IPS DF 19.7 (cell line): ENCODE measurements at regions not wholly inside any gene's neighbourhood (a gene's known extent, or its start where the extent isn't known, plus 50 kb on each side); places are given as distances from the start of the nearest gene placed in this dataset.

ENCODE experiments used
- DNase-seq: peaks from one replicate; pipeline ENCODE4 v3.0.0-alpha.2; 2013; ENCODE audit warnings: low read depth, low spot score

DNA sequence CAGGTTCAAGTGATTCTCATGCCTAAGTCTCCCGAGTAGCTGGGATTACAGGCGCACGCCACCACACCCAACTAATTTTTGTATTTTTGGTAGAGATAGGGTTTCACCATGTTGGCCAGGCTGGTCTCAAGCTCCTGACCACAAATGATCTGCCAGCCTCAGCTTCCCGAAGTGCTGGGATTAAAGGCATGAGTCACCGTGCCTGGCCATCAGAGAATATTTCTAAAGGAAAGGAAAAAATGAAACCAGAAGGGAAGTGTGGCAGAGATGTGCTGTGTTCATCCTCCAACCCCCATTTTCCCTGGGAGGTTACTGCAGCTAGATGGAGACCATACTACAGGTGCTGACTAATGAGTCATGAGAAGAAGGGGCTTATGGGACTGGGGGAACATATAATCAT is 964.1 kb downstream of the TTLL7 start:
- no peak for DNase-seq

DNA sequence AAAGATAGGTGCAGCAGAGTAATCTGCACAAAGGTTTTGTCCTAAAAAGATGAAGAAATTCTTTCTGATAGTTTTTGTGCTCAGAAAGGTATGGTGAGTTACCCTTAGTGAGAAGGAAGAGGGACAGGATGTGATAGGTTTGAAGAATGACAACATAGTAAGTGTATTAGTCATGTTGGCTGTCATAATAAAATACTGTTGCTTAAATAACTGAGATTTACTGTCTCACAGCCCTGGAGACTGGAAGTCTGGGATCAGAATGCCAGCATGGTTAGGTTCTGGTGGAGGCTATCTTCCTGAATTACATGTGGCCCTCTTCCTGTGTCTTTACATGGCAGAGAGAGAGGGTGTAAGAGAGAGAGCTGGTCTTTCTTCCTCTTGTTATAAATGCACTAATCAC is 965.2 kb downstream of the TTLL7 start:
- no peak for DNase-seq

DNA sequence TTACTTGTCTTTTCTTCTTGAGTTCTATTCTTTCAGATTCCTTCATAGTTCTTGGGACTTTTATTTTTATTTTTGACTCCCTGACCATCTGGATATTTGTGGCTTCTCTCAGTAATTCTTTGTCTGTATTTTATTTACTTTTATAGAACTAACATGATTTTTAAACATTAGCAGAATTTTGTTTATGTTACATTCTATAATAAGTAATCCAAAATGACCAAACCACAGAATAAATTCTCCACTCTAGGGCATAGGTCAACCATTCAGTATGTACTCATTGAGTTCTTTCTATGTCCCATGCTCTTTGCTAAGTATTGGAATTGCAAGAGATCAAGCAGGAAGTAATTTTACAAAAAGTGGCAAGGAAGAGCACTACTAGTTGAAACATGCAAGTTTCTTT is 969.0 kb downstream of the TTLL7 start:
- no peak for DNase-seq

DNA sequence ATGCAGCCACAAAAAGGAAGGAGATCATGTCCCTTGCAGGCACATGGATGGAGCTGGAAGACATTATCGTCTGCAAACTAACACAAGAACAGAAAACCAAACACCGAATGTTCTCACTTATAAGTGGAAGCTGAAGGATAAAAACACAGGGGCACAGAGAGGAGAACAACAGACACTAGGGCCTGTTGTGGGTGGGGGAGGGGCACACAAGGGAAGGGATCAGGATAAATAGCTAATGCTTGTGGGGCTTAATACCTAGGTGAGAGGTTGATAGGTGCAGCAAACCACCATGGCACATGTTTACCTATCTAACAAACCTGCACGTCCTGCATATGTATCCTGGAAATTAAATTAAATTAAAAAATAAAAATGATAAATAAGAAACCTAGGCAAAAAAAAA is 969.9 kb downstream of the TTLL7 start:
- DNase-seq: no peak

DNA sequence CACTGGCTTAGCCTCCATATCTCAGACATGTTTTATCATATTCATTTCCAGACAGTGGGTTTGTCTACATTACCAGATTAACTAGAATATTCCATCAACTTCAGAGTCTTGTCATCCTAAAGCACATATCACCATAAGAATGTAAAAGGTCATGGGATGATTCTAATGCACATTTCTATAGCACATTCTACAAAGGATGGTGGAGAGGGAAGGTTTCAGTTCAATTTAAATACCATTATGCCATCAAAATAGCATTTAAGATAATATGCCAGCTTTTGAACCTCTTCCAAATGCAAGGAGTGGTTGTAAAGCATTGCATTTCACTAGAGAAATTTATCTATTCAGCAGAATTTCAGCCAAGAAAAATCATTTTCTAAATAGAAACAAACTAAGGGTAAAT is 970.5 kb downstream of the TTLL7 start:
- no peak for DNase-seq

DNA sequence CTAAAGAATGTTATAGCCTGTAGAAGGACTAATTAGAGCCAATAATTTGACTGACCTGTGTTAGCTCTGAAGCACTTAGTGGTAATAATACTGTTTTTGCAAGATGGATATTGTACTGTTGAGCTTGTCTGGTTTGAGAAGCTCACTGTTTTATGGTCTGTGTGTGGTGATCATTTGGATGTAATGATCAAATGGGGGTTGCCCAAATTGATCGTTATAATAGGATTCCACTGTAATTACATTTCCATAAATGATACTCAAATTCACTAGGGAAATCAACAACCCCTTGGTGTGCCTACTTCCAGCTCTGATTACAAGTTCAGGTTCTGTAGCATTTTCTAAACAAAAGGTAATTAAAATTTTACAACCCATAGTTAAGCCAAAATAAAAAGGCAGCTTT is 971.4 kb downstream of the TTLL7 start:
- DNase-seq: no peak

DNA sequence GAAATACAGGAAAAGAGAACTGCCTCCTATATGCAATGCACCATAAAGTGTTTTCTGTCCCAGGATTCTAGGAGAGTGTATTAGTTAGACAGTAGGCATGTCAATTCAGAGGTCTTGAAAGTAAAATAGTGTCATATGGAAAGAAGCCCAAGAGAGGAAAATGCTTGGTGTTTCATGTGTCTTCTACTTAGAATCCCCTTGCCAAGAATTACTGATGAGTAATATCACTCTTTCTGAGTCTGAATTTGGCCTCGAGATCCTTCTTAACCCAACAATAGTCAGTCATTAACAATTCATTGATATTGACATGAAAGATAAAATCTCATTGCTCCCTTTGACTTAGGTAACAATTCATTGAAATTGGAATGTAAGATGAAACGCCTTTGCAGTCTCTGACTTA is 972.2 kb downstream of the TTLL7 start:
- DNase-seq: no peak

DNA sequence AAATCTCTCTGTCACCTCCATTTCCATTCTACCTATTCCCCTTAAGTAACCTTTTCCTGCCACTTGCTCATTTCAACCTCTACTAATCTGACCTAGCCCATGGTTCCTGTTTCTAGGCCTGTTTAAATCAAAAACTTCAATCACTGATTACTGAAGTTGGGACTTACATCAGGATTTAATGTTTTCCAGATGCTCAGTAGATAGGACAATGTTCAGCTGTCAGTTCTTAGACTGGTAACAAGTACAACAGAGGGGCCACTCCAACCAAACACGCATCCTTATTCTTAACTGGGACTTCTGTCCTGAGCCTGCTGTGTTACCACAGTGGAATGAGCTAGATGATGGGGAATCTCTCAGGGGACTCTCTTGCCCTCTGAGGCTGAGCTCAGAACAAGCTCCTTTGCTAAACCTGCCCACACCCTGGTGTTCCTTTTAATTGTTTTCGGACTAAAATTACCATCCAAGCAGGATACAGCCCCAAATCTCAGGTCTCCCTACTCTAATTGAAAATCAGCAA is 974.6 kb downstream of the TTLL7 start:
- DNase-seq: no peak

GRCh38 chr1:83023212-83023611 is 975.7 kb downstream of the TTLL7 start:
- no peak for DNase-seq

GRCh38 chr1:83022206-83022605 is 976.7 kb downstream of the TTLL7 start:
- no peak for DNase-seq

DNA sequence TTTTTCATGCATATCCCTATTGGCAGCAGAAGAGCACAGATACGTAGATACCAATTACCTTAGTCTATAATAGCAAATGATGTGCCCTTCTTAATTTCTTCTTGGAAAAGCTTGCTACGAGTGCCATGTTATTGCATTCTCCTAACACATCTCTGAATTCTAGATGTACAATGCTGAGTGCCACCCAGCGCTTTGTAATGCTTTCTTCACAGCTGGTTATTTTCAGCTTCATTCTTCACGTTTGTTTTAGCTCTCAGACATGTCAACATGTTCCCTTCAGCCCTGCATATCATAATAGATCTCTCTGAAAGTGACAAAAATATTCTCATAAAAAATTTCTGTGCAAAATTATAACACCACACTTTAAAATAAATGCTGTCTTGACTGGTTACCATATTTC is 981.2 kb downstream of the TTLL7 start:
- DNase-seq: no peak

GRCh38 chr1:83017276-83017675 is 981.7 kb downstream of the TTLL7 start:
- DNase-seq: no peak

GRCh38 chr1:83016354-83016849 is 982.5 kb downstream of the TTLL7 start:
- DNase-seq: no peak

DNA sequence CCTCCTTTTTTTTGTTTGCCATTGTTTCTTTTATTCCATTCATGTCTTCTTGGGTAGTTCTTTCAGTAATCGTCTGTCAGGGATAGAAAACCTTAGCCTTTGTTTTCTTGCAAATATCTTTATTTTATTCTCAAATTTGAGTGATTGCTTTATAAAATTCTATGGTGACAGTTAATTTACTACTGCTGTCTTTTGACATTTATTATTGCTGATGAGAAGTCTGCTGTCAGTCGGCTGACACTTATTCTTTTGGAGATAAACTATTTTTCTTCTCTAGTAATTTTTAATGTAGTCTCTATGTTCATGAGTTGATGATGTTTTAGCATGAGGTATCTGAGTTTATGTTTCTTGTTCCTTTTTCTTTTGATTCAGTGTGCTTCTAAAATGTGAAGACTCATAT is 983.8 kb downstream of the TTLL7 start:
- DNase-seq: no peak

GRCh38 chr1:83012950-83013349 is 986.0 kb downstream of the TTLL7 start:
- no peak for DNase-seq

DNA sequence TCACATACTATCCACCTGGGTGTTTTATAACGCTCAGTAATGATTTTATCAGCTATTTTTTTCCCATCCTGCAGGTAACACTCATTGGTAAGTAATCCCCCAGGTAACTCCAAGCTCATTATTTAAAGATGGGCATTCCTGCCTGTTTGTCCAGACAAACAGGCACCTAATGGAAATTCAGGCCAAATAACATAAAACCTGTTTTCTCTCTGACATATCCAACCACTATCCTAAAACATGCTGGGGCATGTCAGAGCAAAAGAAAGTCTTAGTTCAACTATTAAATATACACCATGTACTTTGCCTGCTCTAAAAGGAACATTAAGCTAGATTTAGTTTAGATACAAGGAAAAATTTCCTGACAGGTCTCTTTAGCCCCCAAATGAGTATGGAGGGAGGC is 987.7 kb downstream of the TTLL7 start:
- no peak for DNase-seq

GRCh38 chr1:83006271-83006670 is 992.7 kb downstream of the TTLL7 start:
- no peak for DNase-seq

- no peak for DNase-seq
Observed at GRCh38 chr1:83000286-83000685, 998.6 kb downstream of the TTLL7 start.

DNA sequence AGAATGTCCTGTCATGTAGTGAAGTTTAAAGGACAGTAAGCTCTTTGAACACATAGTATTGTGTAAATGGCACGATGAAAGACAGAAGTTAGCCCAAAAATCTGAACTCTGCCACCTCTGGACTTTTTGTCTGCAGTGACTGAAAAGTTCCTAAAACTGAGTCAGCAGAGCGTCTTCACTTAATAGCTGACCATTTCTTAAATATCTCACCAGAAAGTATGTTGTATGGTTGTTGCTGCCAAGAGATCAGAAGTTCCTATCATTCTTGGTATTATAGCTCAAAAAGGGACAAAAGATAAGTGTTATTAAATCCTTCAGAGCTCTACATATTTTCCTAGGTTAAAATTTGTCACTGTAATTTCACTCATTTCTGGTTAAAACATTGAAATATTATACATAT is 1003.0 kb downstream of the TTLL7 start:
- DNase-seq: no peak

GRCh38 chr1:82994616-82995263 is 1004.2 kb downstream of the TTLL7 start:
- DNase-seq: no peak

- DNase-seq: no peak
Observed at GRCh38 chr1:82991569-82991968, 1007.4 kb downstream of the TTLL7 start.

- no peak for DNase-seq
Observed at GRCh38 chr1:82979593-82980236, 1019.2 kb downstream of the TTLL7 start.
